GM12878 (cell line): ENCODE measurements at regions not wholly inside any gene's neighbourhood (a gene's known extent, or its start where the extent isn't known, plus 50 kb on each side); places are given as distances from the start of the nearest gene placed in this dataset.

Source experiments
- ATAC-seq: fragments of 200-7000 bp; cut with Tn5 transposase; 3 replicates; pipeline ENCODE4 v1.9.1; 2020; ENCODE audit warnings: mild to moderate bottlenecking, moderate library complexity
- BruUV-seq: library from RNA; stranded (reverse); fragments of 400-500 nt; replicated peaks from 2 replicates; lab custom pipeline; 2021; lab: Mats Ljungman, UMichigan
- CTCF ChIA-PET: fragments of 300-600 bp; sonication (Branson Sonifier 250); formaldehyde crosslinking; extraction: SDS; loops from one replicate; lab custom pipeline; 2021; ENCODE audit warnings: inconsistent platforms; lab: Yijun Ruan, JAX
- POLR2A ChIA-PET: fragments of 350-600 bp; formaldehyde crosslinking; extraction: SDS; loops from one replicate; lab custom pipeline; 2021; ENCODE audit warnings: inconsistent platforms; lab: Charles Lee
- RAD21 ChIA-PET: fragments of 300-600 bp; sonication (Branson Sonifier 250); formaldehyde crosslinking; loops from one replicate; lab custom pipeline; 2023; ENCODE audit warnings: antibody characterized with exemption; ENCODE audit not compliant: unreplicated experiment; lab: Charles Lee
- SMC1A ChIA-PET: fragments of 300-600 bp; sonication (Branson Sonifier 250); formaldehyde crosslinking; loops from one replicate; lab custom pipeline; 2023; ENCODE audit not compliant: unreplicated experiment, uncharacterized antibody; lab: Charles Lee
- DNase-seq: peaks from one replicate; pipeline ENCODE4 v3.0.0-alpha.2; 2011; ENCODE audit warnings: low read depth, low spot score
- FAIRE-seq: peaks from 3 replicates; lab custom pipeline; 2011; peaks lifted over from hg19 to GRCh38; lab: Jason Lieb, UNC
- H2AFZ ChIP-seq: 2 replicates; pipeline ENCODE4 v1.6.0; 2011; ENCODE audit warnings: low read depth, low read length, control low read depth; ENCODE audit not compliant: control insufficient read depth
- H3K27ac ChIP-seq: 2 replicates; pipeline ENCODE4 v1.5.1; 2011; ENCODE audit warnings: control low read depth; ENCODE audit not compliant: control insufficient read depth, insufficient read depth
- H3K27me3 ChIP-seq, 2 experiments: replicated peaks in 1 of 2; 2 replicates each; pipeline versions ENCODE4 v1.6.0 to v1.6.1; 2011; ENCODE audit warnings: low read length in 1 of 2; ENCODE audit not compliant: control insufficient read depth in 2 of 2, insufficient read depth in 2 of 2
- H3K36me3 ChIP-seq, 2 experiments: 2 replicates each; pipeline ENCODE4 v1.5.1; 2011; ENCODE audit warnings: low read length in 1 of 2; ENCODE audit not compliant: control insufficient read depth in 2 of 2, insufficient read depth in 2 of 2
- H3K4me1 ChIP-seq: 2 replicates; pipeline ENCODE4 v1.6.1; 2011; ENCODE audit warnings: mild to moderate bottlenecking, low read length, moderate library complexity, mixed read lengths; ENCODE audit not compliant: control insufficient read depth, insufficient read depth
- H3K4me2 ChIP-seq: 2 replicates; pipeline ENCODE4 v1.6.0; 2011; ENCODE audit warnings: control low read depth; ENCODE audit not compliant: control insufficient read depth, insufficient read depth
- H3K4me3 ChIP-seq: fragments of 200-600 bp; sonication (generic); 2 replicates; pipeline ENCODE4 v1.5.1; 2016
- H3K79me2 ChIP-seq: 2 replicates; pipeline ENCODE4 v1.6.0; 2011; ENCODE audit warnings: low read length; ENCODE audit not compliant: control insufficient read depth, insufficient read depth
- H3K9ac ChIP-seq: 2 replicates; pipeline ENCODE4 v1.8.0; 2011; ENCODE audit warnings: low read length, control low read depth, mixed read lengths; ENCODE audit not compliant: control insufficient read depth, insufficient read depth
- H3K9me3 ChIP-seq: replicated peaks from 3 replicates; pipeline ENCODE4 v1.5.1; 2011; ENCODE audit warnings: mild to moderate bottlenecking, low read length; ENCODE audit not compliant: control insufficient read depth, insufficient read depth
- H4K20me1 ChIP-seq: 2 replicates; pipeline ENCODE4 v1.6.0; 2011; ENCODE audit not compliant: control insufficient read depth, insufficient read depth
- ASH2L ChIP-seq: fragments of 300-600, 200-600 bp; sonication (generic); IDR thresholded peaks from 2 replicates; pipeline ENCODE4 v1.6.1; 2017; ENCODE audit warnings: low read depth, mild to moderate bottlenecking, borderline replicate concordance
- BHLHE40 ChIP-seq, 2 experiments: fragments of 450-650 bp in 1 of 2; IDR thresholded peaks; 2 replicates each; pipeline ENCODE4 v1.6.1; 2011 to 2017; ENCODE audit warnings: low read depth in 2 of 2, borderline replicate concordance in 1 of 2, improper control_type of control experiment in 1 of 2, low read length in 1 of 2, mild to moderate bottlenecking in 1 of 2
- BRCA1 ChIP-seq: IDR thresholded peaks from 2 replicates; pipeline ENCODE4 v1.6.1; 2011; ENCODE audit warnings: low read depth, low read length, improper control_type of control experiment
- CREM ChIP-seq: IDR thresholded peaks from 2 replicates; pipeline ENCODE4 v1.6.1; 2014; ENCODE audit warnings: antibody characterized with exemption, low read depth
- ESRRA ChIP-seq: IDR thresholded peaks from 2 replicates; pipeline ENCODE4 v1.6.1; 2012; ENCODE audit warnings: mild to moderate bottlenecking, low read length, improper control_type of control experiment
- GATAD2B ChIP-seq: fragments of 450-650 bp; conservative IDR thresholded peaks from 2 replicates; pipeline ENCODE4 v1.6.1; 2017; ENCODE audit warnings: low read depth, mild to moderate bottlenecking, moderate library complexity
- HCFC1 ChIP-seq: fragments of 150-350 bp; IDR thresholded peaks from 2 replicates; pipeline ENCODE4 v1.6.1; 2014; ENCODE audit warnings: low read length
- IKZF1 ChIP-seq: fragments of 450-650 bp; conservative IDR thresholded peaks from 2 replicates; pipeline ENCODE4 v1.6.1; 2017; ENCODE audit warnings: antibody characterized with exemption, mild to moderate bottlenecking
- NFYB ChIP-seq: IDR thresholded peaks from 2 replicates; pipeline ENCODE4 v1.6.1; 2011; ENCODE audit warnings: low read depth, mild to moderate bottlenecking, low read length, improper control_type of control experiment, moderate library complexity; ENCODE audit not compliant: insufficient read depth
- POLR2AphosphoS2 ChIP-seq: IDR thresholded peaks from 2 replicates; pipeline ENCODE4 v1.6.1; 2011; ENCODE audit warnings: low read depth, mild to moderate bottlenecking, low read length, improper control_type of control experiment, moderate library complexity
- SIN3A ChIP-seq: IDR thresholded peaks from 2 replicates; pipeline ENCODE4 v1.6.1; 2012; ENCODE audit warnings: low read depth, low read length, improper control_type of control experiment
- SPI1 ChIP-seq: IDR thresholded peaks from 2 replicates; pipeline ENCODE4 v1.6.1; 2011; ENCODE audit warnings: low read depth, mild to moderate bottlenecking, low read length, moderate library complexity, borderline replicate concordance; ENCODE audit not compliant: insufficient read depth
- SUZ12 ChIP-seq: fragments of 200-600 bp; sonication (generic); IDR thresholded peaks from one replicate; pipeline ENCODE4 v1.6.1; 2018; ENCODE audit warnings: antibody characterized with exemption, mild to moderate bottlenecking; ENCODE audit not compliant: unreplicated experiment
- TCF7 ChIP-seq: IDR thresholded peaks from 2 replicates; pipeline ENCODE4 v1.6.1; 2014; ENCODE audit warnings: antibody characterized with exemption, borderline replicate concordance
- ZNF217 ChIP-seq: fragments of 450-650 bp; IDR thresholded peaks from 2 replicates; pipeline ENCODE4 v1.6.1; 2017; ENCODE audit warnings: antibody characterized with exemption, mild to moderate bottlenecking
- ZNF274 ChIP-seq: IDR thresholded peaks from one replicate; pipeline ENCODE4 v1.8.0; 2011; ENCODE audit not compliant: insufficient read length, insufficient read depth
- WGBS: methylation state at CpG from one replicate; pipeline ENCODE4 v1.1.6; 2016; ENCODE audit warnings: low lambda C conversion rate; ENCODE audit not compliant: insufficient replicate concordance, insufficient coverage; ENCODE audit errors: missing lambda C conversion rate; 5-methylcytosine and 5-hydroxymethylcytosine counted together
- in situ Hi-C: fragments of 300-500 bp; cut with MboI; formaldehyde crosslinking; loops from 9 replicates; pipeline ENCODE4 v1.14.3; 2018; ENCODE audit warnings: mixed read lengths
- intact Hi-C: fragments of 100-400 bp; cut with micrococcal nuclease; formaldehyde crosslinking; loops from one replicate; pipeline ENCODE4 v1.14.2; 2022; ENCODE audit not compliant: unreplicated experiment
- TF ChIP-seq, protein P1 (sequence below): fragments of 450-650 bp; IDR thresholded peaks from 2 replicates; pipeline ENCODE4 v1.6.1; 2014; ENCODE audit warnings: mild to moderate bottlenecking
- TF ChIP-seq, protein P2 (sequence below): IDR thresholded peaks from 2 replicates; pipeline ENCODE4 v1.6.1; 2012; ENCODE audit warnings: mild to moderate bottlenecking, low read depth, low read length

DNA sequence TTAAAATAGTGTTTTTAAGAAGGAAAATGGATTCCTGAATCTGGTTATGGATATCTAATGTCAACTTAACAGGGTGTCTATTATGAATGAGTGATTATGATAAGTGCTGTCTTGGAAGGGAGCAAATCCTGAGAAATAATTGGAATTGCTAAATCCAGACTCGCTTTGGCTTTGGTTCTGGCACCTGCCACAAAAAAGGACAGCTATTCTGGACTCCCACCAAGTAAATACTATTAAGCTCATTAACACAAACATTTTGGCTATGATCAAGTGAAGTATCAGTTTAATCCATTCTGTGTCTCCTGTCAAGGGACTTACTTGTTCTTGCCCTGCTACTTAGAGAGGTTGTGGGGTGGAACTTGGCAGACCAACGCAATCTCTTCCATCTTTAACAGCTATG lies 403.7 kb downstream of the CENPC start:
- RAD21 ChIA-PET, result no interaction called here

More for the DNA sequence above, 403.7 kb downstream of the CENPC start:
- FAIRE-seq (no peak), DNase-seq (no peak), ATAC-seq (no peak)
- Histone ChIP-seq H3K27ac (no peak overlapping the region), H3K4me2 (no peak overlapping the region), H3K9me3 (no peaks in the 10 kb centered on the region), H2AFZ (no peak overlapping the region), H4K20me1 (no peaks in the 10 kb centered on the region), H3K36me3 (no peaks in the 10 kb centered on the region), H3K9ac (no peak overlapping the region), H3K4me3 (no peak overlapping the region), H3K4me1 (no peaks in the 10 kb centered on the region), H3K79me2 (no peaks in the 10 kb centered on the region), H3K27me3 (no peaks in the 10 kb centered on the region)
- in situ Hi-C loops (no loop called here), intact Hi-C loops (no loop called here)
- no TSS peak for BruUV-seq
- ChIA-PET POLR2A (no interaction called here), CTCF (interaction anchor here (1.2 kb wide), 1 partner anchor 17 kb away, joined by 4 read pairs; no protein-coding TSS in a partner anchor), SMC1A (interaction anchor here (1.3 kb wide), 1 partner anchor 11 kb away, joined by 7 read pairs; no protein-coding TSS in a partner anchor)
- 0% methylated on average over 2 of the region's 2 CpGs for WGBS
- TF ChIP-seq, protein P1, sequence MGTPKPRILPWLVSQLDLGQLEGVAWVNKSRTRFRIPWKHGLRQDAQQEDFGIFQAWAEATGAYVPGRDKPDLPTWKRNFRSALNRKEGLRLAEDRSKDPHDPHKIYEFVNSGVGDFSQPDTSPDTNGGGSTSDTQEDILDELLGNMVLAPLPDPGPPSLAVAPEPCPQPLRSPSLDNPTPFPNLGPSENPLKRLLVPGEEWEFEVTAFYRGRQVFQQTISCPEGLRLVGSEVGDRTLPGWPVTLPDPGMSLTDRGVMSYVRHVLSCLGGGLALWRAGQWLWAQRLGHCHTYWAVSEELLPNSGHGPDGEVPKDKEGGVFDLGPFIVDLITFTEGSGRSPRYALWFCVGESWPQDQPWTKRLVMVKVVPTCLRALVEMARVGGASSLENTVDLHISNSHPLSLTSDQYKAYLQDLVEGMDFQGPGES, result no peak
- no peak for TF ChIP-seq ASH2L
- no peak for TF ChIP-seq SIN3A
- no peak for TF ChIP-seq POLR2AphosphoS2
- no peak for TF ChIP-seq SUZ12
- no peak for TF ChIP-seq BRCA1
- no peak for TF ChIP-seq SPI1
- TF ChIP-seq GATAD2B, result no peak
- TF ChIP-seq BHLHE40 (IDR thresholded peaks at IDR 0.05; ENCODE audit: borderline replicate concordance in 1 of 2, low read depth in 2 of 2, low read length in 1 of 2), result no peak
- TF ChIP-seq TCF7, result no peak
- TF ChIP-seq ZNF274, result no peak
- TF ChIP-seq IKZF1, result no peak
- TF ChIP-seq ZNF217, result no peak
- TF ChIP-seq, protein P2, sequence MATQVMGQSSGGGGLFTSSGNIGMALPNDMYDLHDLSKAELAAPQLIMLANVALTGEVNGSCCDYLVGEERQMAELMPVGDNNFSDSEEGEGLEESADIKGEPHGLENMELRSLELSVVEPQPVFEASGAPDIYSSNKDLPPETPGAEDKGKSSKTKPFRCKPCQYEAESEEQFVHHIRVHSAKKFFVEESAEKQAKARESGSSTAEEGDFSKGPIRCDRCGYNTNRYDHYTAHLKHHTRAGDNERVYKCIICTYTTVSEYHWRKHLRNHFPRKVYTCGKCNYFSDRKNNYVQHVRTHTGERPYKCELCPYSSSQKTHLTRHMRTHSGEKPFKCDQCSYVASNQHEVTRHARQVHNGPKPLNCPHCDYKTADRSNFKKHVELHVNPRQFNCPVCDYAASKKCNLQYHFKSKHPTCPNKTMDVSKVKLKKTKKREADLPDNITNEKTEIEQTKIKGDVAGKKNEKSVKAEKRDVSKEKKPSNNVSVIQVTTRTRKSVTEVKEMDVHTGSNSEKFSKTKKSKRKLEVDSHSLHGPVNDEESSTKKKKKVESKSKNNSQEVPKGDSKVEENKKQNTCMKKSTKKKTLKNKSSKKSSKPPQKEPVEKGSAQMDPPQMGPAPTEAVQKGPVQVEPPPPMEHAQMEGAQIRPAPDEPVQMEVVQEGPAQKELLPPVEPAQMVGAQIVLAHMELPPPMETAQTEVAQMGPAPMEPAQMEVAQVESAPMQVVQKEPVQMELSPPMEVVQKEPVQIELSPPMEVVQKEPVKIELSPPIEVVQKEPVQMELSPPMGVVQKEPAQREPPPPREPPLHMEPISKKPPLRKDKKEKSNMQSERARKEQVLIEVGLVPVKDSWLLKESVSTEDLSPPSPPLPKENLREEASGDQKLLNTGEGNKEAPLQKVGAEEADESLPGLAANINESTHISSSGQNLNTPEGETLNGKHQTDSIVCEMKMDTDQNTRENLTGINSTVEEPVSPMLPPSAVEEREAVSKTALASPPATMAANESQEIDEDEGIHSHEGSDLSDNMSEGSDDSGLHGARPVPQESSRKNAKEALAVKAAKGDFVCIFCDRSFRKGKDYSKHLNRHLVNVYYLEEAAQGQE, result no peak
- no peak for TF ChIP-seq HCFC1
- no peak for TF ChIP-seq CREM
- no peak for TF ChIP-seq ESRRA
- no peak for TF ChIP-seq NFYB
